ENCODE measurements at regions not wholly inside any gene's neighbourhood (a gene's known extent, or its start where the extent isn't known, plus 50 kb on each side); places are given as distances from the start of the nearest gene placed in this dataset.

- no peak for DNase-seq
Measured at GRCh38 chr12:90301561-90302133, 593.0 kb upstream of the ATP2B1 start.

DNA sequence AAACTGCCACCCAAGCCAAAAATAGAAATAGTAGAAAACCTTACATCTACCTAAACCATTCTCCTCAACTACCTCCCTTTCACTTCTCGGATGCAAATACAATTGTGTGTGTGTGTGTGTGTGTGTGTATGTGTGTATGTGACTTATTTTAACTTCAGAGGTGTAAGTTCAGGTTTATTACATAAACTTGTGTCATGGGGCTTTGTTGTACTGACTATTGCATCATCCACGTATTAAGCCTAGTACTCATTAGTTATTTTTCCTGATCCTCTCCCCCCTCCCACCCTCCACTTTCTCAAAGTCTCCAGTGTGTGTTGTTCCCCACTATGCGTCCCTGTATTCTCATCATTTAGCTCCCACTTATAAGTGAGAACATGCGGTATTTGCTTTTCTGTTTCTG is 592.5 kb upstream of the ATP2B1 start:
- DNase-seq: no peak

DNA sequence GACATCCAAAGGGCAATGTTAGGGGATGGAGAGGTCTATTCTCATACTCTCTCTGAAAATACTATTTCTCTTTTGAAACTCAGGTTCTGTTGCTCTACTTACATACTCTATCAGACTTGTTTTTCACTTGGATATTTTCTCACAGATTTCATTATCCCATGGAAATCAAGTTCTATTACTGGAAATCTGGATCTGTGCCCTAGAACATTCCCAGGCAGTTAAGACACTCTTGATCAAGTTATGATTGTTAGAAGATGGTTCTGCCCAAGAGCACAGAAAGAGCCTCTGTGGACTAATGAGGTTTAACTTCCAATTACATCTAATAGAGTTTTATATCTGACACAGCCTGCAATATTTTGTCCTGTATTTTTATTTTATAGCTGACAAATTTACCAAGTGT is 591.0 kb upstream of the ATP2B1 start:
- no peak for DNase-seq

- DNase-seq: no peak
Measured at GRCh38 chr12:90299121-90299520, 590.5 kb upstream of the ATP2B1 start.

- no peak for DNase-seq
Measured at GRCh38 chr12:90298289-90298948, 589.8 kb upstream of the ATP2B1 start.

DNA sequence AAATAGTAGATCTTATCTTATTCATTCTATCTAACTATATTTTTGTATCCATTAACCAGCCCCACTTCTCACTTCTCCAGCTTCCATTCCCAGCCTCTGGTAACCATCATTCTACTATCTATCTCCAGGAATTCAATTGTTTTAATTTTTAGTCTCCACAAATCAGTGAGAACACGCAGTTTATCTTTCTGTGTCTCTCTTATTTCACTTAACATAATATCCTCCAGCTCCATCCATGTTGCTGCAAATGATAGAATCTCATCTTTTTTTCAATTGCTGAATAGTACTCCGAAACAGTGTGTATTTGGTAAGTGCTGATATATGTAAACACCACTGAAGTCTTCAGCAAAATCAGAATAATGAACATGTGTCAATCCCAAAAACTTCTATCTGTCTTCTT is 587.2 kb upstream of the ATP2B1 start:
- no peak for DNase-seq

DNA sequence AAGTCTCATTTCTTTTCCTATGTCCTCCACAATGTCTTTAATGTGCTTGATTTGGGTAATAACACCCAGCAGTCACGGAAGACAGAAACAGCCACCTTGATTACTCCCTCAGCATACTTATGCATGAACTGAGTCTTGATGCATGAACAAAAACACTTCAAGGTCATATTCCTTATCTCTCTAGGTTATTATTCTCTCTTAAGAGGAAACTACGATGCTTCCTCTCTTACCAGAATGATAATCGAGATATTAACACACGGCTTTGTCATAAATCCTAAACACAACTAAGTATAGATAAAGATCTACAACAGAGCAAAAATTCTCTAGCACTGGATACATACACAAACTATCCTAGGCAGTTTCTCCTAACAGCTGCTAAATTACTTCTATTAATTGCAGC is 583.5 kb upstream of the ATP2B1 start:
- DNase-seq: no peak

GRCh38 chr12:90290980-90291975 is 582.6 kb upstream of the ATP2B1 start:
- DNase-seq: no peak

DNA sequence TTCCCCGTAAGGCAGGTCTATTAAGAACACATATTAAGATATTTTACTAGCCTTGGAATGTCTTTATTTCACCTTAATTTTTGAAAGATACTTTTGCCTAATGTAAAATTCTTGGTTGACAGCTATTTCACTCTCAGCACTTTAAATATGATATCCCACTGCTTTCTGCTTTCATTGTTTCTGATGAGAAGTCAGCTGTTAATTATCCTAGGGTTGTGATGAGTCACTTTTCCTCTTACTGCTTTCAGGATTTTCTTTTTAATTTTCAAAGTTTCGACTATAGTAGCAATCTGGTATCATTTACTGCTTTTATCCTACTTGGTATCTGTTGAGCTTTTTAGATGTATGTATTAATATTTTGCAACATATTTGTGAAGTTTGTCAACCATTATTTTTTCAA is 578.9 kb upstream of the ATP2B1 start:
- no peak for DNase-seq

DNA sequence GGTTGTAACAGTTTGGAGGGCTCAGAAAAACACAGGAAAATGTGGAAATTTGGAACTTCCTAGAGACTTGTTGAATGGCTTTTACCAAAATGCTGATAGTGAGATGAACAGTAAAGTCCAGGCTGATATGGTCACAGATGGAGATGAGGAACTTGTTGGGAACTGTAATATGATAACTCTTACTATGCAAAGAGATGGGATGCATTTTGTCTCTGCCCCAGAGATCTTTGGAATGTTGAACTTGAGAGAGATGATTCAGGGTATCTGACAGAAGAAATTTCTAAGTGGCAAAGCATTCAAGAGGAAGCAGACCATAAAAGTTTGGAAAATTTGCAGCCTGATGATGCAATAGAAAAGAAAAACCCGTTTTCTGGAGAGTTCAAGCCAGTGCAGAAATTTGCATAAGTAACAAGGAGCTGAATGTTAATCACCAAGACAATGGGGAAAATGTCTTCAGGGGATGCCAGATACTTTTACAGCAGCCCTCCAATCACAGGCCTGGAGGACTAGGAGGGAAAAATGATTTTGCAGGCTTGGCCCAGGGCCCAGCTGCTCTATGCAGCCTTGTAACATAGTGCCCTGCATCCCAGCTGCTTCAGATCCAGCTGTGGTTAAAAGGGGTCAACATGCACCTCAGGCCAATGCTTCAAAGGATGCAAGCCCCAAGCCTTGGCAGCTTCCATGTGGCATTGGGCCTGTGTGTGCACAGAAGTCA is 572.7 kb upstream of the ATP2B1 start:
- no peak for DNase-seq

GRCh38 chr12:90280564-90281058 is 572.0 kb upstream of the ATP2B1 start:
- DNase-seq: no peak

GRCh38 chr12:90280033-90280432 is 571.4 kb upstream of the ATP2B1 start:
- no peak for DNase-seq

DNA sequence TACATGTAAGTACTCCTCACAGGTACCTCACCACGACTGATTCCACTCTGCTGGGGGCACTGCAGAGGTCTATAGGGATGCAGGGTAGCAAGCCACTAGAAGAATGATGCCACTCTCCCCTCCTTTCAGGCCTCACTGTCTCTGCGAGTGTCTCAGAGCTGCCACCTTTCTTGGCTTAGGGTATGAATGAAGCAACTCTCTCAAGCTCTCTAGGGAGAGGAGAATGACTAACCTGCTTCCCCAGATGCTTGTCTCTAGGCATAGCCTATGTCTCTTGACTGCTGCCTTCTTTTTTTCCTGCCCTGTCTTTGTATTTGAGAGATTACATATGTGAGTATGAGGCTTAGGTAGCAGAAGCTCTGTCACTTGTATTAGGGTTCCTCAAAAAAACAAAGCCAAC is 566.5 kb upstream of the ATP2B1 start:
- DNase-seq: no peak

GRCh38 chr12:90274407-90274806 is 565.8 kb upstream of the ATP2B1 start:
- DNase-seq: no peak

DNA sequence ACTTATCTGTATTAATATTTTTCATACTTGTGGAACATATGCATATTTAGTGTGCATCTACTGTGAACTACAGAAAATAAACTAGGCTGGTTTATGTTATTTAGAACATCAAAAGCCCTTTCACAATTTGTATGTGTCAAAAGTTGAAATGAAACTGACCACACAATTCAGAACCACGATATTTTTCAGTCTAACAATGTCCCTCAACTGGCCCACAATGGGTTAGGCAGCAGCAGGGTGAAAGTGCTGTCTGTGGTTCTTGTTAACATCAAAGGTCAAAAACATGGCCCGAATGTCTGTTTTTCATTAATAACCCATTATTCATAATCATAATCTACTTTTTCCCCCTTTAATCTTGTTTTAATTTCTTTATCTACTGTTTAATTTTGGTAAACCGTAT is 559.9 kb upstream of the ATP2B1 start:
- no peak for DNase-seq

DNA sequence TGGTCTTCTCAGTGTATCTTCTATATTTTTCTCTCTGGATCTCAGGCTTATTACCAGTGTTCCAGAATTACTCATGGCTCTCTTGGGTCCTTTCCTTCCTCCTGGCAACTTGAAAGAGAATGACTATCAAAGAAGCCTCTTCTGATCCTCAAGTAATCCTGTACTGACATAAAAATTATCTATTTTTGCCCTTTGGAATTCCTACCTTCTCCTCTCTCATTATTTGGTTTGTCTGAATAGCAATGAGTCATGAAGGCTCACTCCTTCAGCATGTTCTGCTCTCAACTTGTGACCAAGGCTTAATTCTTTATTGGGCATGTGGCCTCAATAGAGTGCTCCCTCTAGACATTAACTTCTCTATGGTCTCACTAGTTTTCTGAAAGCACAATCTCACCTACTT is 553.6 kb upstream of the ATP2B1 start:
- DNase-seq: no peak

GRCh38 chr12:90261283-90261682 is 552.6 kb upstream of the ATP2B1 start:
- DNase-seq: no peak

GRCh38 chr12:90260136-90260535 is 551.5 kb upstream of the ATP2B1 start:
- no peak for DNase-seq

DNA sequence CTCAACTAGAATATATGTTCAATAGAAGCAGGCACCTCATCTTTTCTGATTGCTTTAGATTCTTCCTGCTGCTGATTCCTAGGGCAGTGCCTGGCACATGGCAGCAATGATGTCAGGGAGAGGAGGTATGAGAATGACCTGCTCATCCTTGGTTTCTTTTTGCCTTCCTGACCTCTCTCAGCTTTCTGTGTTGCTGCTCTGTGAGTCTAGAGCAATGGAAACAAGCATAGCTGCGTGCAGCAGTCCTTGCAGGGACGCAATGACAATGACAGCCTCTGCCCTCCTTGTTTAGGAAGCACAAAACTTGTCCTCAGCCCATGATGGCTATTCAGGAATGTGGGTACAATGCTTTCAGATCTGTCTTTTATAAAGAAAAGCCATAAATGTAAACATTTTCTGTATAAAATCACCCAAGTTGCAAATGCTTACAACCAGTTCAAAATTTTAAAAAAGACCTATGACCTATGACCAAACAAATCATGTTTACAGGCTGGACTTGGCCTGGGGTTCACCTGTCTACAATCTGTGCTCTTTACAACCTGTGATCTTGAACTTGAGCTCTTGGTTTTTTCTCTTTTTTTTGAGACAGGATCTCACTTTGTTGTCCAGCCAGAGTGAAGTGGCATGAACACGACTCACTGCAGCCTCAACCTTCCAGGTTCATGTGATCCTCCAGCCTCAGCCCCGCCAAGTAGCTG is 549.4 kb upstream of the ATP2B1 start:
- DNase-seq: no peak

- DNase-seq: no peak
Measured at GRCh38 chr12:90254796-90255195, 546.2 kb upstream of the ATP2B1 start.

- DNase-seq: no peak
Measured at GRCh38 chr12:90253674-90254181, 545.1 kb upstream of the ATP2B1 start.

DNA sequence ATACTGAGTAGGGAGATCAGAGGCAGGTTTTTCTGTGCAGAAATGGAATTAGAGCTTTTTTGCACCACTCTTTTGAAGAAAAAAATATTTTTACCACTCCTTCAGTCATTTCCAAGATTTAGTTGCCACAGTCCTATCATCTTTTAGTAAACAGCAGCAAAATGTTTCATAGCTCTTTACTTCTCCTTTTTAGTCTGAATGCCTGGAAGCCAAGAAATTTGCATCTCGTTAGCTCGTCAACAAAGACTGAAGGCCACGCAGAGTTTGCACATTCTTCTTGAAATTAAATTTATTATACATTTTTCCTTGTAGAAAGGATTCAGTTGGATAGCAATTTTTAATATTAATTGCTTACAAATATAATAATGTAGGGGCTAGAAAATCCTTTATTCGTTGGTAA is 544.5 kb upstream of the ATP2B1 start:
- no peak for DNase-seq

All from NCI-H345 (cell line).